Esophagus squamous epithelium (tissue), 4 donors: ENCODE measurements at regions not wholly inside any gene's neighbourhood (a gene's known extent, or its start where the extent isn't known, plus 50 kb on each side); places are given as distances from the start of the nearest gene placed in this dataset.

Source experiments
- CTCF ChIP-seq, 6 experiments: fragments of 450-650 bp in 4 of 6; fragments of 200-600 bp in 2 of 6; sonication (generic) in 2 of 6; IDR thresholded peaks; one replicate each; pipeline ENCODE4 v1.5.1; 2016 to 2019; ENCODE audit warnings: antibody characterized with exemption in 6 of 6, mild to moderate bottlenecking in 4 of 6, moderate library complexity in 4 of 6
- POLR2A ChIP-seq, 4 donors: fragments of 450-650 bp; IDR thresholded peaks; one replicate each; pipeline ENCODE4 v1.6.1; 2017; ENCODE audit warnings: antibody characterized with exemption in 4 of 4, mild to moderate bottlenecking in 4 of 4, moderate library complexity in 3 of 4

DNA sequence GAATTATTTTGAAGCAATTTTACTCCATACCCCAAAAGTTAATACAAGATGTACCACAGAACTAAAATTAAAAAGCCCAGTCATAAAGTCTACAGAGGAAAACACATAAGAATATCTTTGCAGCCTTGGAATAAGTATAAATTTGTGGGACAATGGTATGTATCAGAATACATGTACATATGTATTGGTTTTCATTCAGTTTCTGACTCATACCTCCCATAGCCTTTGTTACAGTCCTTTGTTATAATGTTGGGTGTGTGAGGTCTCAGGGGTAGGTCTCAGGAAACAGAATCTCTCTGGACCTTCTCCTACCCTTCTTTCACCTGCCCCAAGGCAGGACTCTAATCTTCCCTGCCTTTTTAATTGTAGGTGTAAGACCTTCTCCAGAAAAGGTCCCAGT lies 1370.7 kb upstream of the CDH2 start:
- TF ChIP-seq CTCF (IDR thresholded peaks at IDR 0.05) (no peak), POLR2A (IDR thresholded peaks at IDR 0.05) (no peak)
